ENCODE measurements at regions not wholly inside any gene's neighbourhood (a gene's known extent, or its start where the extent isn't known, plus 50 kb on each side); places are given as distances from the start of the nearest gene placed in this dataset.

DNA sequence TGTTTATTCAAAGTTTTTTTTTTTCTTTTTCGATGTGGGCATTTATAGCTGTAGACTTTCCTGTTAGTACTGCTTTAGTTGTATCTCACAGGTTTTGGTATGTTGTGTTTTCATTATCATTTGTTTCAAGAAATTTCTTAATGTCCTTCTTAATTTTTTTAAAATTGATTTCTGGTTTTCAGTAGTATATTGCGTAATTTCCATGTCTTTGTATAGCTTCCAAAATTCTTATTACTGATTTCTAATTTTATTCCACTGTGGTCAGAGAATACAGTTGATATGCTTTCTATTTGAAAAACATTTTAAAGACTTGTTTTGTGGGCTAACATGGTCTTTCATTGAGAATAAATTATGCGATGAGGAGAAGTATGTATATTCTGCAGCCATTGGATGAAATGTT, 463.2 kb upstream of the B3GALT2 start:
- H3K27me3 Mint-ChIP-seq, result no peaks in the 10 kb centered on the region
- no peaks in the 10 kb centered on the region for H3K36me3 Mint-ChIP-seq (ENCODE audit: low read depth)
- ATAC-seq (no peak), DNase-seq (no peak)
- POLR2A ChIA-PET, result no interaction called here
- intact Hi-C loops (cut with micrococcal nuclease), result no loop called here
- H3K4me1 Mint-ChIP-seq (ENCODE audit: low read depth), result no peaks in the 10 kb centered on the region
- TF ChIP-seq, protein P1, sequence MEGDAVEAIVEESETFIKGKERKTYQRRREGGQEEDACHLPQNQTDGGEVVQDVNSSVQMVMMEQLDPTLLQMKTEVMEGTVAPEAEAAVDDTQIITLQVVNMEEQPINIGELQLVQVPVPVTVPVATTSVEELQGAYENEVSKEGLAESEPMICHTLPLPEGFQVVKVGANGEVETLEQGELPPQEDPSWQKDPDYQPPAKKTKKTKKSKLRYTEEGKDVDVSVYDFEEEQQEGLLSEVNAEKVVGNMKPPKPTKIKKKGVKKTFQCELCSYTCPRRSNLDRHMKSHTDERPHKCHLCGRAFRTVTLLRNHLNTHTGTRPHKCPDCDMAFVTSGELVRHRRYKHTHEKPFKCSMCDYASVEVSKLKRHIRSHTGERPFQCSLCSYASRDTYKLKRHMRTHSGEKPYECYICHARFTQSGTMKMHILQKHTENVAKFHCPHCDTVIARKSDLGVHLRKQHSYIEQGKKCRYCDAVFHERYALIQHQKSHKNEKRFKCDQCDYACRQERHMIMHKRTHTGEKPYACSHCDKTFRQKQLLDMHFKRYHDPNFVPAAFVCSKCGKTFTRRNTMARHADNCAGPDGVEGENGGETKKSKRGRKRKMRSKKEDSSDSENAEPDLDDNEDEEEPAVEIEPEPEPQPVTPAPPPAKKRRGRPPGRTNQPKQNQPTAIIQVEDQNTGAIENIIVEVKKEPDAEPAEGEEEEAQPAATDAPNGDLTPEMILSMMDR (IDR thresholded peaks at IDR 0.05), result no peak
- CTCF ChIA-PET, result no interaction called here
- H3K9me3 Mint-ChIP-seq, result peaks cover 20% of the 10 kb centered on the region
- no peak overlapping the region for H3K4me3 Mint-ChIP-seq
- no peak overlapping the region for H3K27ac Mint-ChIP-seq

DNA sequence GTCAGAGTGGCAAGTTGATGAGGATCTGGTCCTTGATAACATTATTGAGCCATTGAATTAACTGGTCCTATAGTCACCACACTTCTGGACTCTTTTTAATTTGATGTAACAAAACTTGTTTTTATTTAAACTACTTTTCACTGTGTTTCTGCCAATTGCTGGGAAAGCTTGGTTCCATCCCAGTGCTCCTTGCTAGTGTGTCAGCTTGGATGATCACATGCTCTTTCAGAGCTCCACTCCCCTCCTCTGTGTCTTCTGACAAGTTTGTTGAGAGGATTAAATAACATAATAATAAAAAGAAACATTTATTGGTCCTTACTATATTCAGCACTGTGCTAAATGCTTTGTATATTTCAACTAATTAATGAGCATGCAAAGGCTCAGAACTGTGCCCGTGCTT, 448.5 kb upstream of the B3GALT2 start:
- Mint-ChIP-seq H3K27ac (no peak overlapping the region), H3K4me1 (ENCODE audit: low read depth) (peaks cover 13% of the 10 kb centered on the region), H3K9me3 (peaks cover 2% of the 10 kb centered on the region), H3K4me3 (no peak overlapping the region), H3K36me3 (ENCODE audit: low read depth) (no peaks in the 10 kb centered on the region), H3K27me3 (no peaks in the 10 kb centered on the region)
- ATAC-seq, result no peak
- intact Hi-C loops (cut with micrococcal nuclease), result no loop called here
- no peak for DNase-seq
- POLR2A ChIA-PET, result no interaction called here
- TF ChIP-seq, protein P1 (IDR thresholded peaks at IDR 0.05), result no peak
- CTCF ChIA-PET, result interaction anchor here (0.7 kb wide), 1 partner anchor 593 kb away, joined by 3 read pairs; no protein-coding TSS in a partner anchor

DNA sequence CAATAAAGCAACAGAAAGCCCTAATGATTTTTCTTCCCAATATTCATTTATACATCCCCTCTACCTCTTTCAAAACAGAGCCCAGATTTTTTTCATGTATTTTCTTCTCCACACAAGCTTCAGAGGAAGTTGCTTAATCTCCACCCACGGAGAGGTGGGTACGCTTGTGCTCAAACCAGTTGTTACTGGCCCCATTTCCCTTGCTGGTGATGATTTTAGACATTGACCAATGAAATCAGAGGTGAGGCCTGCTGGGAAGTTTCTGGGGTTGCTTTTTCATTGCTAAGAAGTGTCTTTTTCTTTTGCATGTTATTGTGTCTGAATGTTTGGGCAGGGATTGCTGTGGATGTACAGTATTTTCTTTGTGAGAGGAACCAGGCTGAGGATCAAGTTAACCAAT, 448.1 kb upstream of the B3GALT2 start:
- Mint-ChIP-seq H3K4me3 (no peak overlapping the region), H3K36me3 (ENCODE audit: low read depth) (no peaks in the 10 kb centered on the region), H3K9me3 (peaks cover 2% of the 10 kb centered on the region), H3K4me1 (ENCODE audit: low read depth) (peaks cover 13% of the 10 kb centered on the region), H3K27ac (peak overlapping the region; percentile 53), H3K27me3 (no peaks in the 10 kb centered on the region)
- POLR2A ChIA-PET, result no interaction called here
- TF ChIP-seq, protein P1 (IDR thresholded peaks at IDR 0.05), result no peak
- peak; percentile 44 for DNase-seq
- CTCF ChIA-PET, result interaction anchor here (0.7 kb wide), 1 partner anchor 594 kb away, joined by 3 read pairs; no protein-coding TSS in a partner anchor
- peak; percentile 58 for ATAC-seq
- intact Hi-C loops (cut with micrococcal nuclease), result no loop called here

DNA sequence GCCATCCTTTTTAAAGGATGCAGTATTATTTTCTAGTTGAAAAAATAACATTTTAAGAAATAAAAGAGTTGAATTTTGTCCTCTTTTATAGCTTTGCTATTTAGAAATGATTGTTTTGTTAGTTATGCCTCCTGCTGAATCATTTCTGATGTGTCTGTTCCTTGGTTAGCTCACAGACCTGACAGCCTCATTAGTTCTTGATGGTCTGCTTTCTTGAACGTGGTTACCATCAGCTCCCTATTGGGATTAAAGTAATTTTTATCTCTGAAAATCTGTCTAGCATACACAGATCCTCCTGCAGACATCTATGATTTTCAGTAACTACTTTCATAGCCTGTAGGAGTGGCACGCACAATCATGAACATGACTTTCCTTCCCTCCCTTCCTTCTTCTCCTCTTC, 447.6 kb upstream of the B3GALT2 start:
- Mint-ChIP-seq H3K27me3 (no peaks in the 10 kb centered on the region), H3K9me3 (peaks cover 2% of the 10 kb centered on the region), H3K4me1 (ENCODE audit: low read depth) (peaks cover 13% of the 10 kb centered on the region), H3K36me3 (ENCODE audit: low read depth) (no peaks in the 10 kb centered on the region), H3K27ac (peak overlapping the region; percentile 53), H3K4me3 (no peak overlapping the region)
- intact Hi-C loops (cut with micrococcal nuclease), result no loop called here
- POLR2A ChIA-PET, result no interaction called here
- DNase-seq, result no peak
- no peak for ATAC-seq
- CTCF ChIA-PET, result interaction anchor here (0.7 kb wide), 1 partner anchor 594 kb away, joined by 3 read pairs; no protein-coding TSS in a partner anchor
- TF ChIP-seq, protein P1 (IDR thresholded peaks at IDR 0.05), result no peak

DNA sequence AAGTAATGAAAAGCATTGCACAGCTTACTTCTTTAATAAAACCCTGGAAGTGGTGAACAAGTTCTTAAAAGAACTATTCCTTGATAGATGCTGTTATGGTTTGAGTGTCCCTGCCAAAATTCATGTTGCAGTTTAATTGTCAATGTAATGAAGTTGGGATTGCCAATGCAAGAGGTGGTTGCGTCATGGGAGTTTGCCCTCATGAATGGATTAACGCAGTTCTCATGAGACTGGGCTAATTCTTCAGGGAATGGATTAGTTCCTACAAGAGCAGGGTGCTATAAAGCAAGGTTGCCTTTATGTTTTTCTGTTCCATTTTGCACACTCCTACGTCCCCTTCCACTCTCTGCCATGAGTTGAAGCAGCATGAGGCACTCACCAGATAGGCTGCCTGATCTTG, 446.7 kb upstream of the B3GALT2 start:
- H3K9me3 Mint-ChIP-seq, result peaks cover 2% of the 10 kb centered on the region
- POLR2A ChIA-PET, result no interaction called here

More for the DNA sequence above, 446.7 kb upstream of the B3GALT2 start:
- Mint-ChIP-seq H3K27me3 (no peaks in the 10 kb centered on the region), H3K27ac (no peak overlapping the region), H3K4me3 (no peak overlapping the region), H3K36me3 (ENCODE audit: low read depth) (no peaks in the 10 kb centered on the region), H3K4me1 (ENCODE audit: low read depth) (peaks cover 13% of the 10 kb centered on the region)
- CTCF ChIA-PET, result no interaction called here
- DNase-seq (no peak), ATAC-seq (no peak)
- TF ChIP-seq, protein P1 (IDR thresholded peaks at IDR 0.05), result no peak
- intact Hi-C loops (cut with micrococcal nuclease), result no loop called here
